Transverse colon (tissue), 4 donors: ENCODE measurements at regions not wholly inside any gene's neighbourhood (a gene's known extent, or its start where the extent isn't known, plus 50 kb on each side); places are given as distances from the start of the nearest gene placed in this dataset.

Experiments used
- CTCF ChIP-seq, 5 experiments: fragments of 200-600 bp in 3 of 5; fragments of 450-650 bp in 2 of 5; sonication (generic) in 3 of 5; IDR thresholded peaks; 1 replicate in 2 of 5; 2 replicates in 3 of 5; pipeline ENCODE4 v1.5.1; 2016 to 2017; ENCODE audit warnings: antibody characterized with exemption in 5 of 5, inconsistent platforms in 3 of 5, mild to moderate bottlenecking in 2 of 5, moderate library complexity in 1 of 5
- POLR2A ChIP-seq: fragments of 450-650 bp; IDR thresholded peaks from one replicate; pipeline ENCODE4 v1.6.1; 2016; ENCODE audit warnings: antibody characterized with exemption, mild to moderate bottlenecking, moderate library complexity
- POLR2AphosphoS5 ChIP-seq, 3 donors: sonication (generic); formaldehyde crosslinking; IDR thresholded peaks; one replicate each; pipeline ENCODE4 v1.6.1; 2016; ENCODE audit warnings: antibody characterized with exemption in 3 of 3

DNA sequence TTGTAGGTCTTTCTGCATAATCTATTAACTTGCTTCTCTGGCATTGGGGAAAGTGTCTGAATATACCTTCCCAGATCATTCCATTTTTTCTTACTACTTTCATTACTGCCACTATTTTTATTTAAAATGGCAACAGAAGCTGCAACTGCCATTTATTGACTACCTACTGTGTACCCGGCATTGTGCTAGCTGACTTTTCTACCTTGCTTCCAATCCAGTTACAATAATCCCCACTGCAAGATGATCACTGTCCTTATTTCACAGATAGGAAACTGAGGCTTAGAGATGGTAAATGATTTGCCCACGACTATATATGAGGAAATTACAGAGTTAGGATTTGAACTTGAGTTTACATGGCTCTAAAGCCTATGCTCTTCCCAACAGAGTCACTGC lies 129.0 kb downstream of the MAP3K7 start:
- TF ChIP-seq CTCF (IDR thresholded peaks at IDR 0.05) = no peak
- TF ChIP-seq POLR2AphosphoS5 (IDR thresholded peaks at IDR 0.05) = no peak
- no peak for TF ChIP-seq POLR2A
